Right lobe of liver (tissue), 4 donors: ENCODE measurements at regions not wholly inside any gene's neighbourhood (a gene's known extent, or its start where the extent isn't known, plus 50 kb on each side); places are given as distances from the start of the nearest gene placed in this dataset.
"Not testable (repeated sequence)": the region's sequence is repeated elsewhere in the genome, so short reads cannot be mapped to it uniquely, and the experiment has no call there.

Experiments
- CTCF ChIP-seq, 4 donors: fragments of 200-600 bp in 3 of 4; fragments of 450-650 bp in 1 of 4; IDR thresholded peaks; one replicate each; pipeline versions ENCODE4 v1.5.1 to v1.8.0; 2016 to 2022; ENCODE audit warnings: antibody characterized with exemption in 4 of 4, mild to moderate bottlenecking in 2 of 4
- POLR2A ChIP-seq: fragments of 450-650 bp; IDR thresholded peaks from one replicate; pipeline ENCODE4 v1.6.1; 2017; ENCODE audit warnings: antibody characterized with exemption, mild to moderate bottlenecking
- donor health status: DM: no; HTN: no; CAD: no.
- donor health status: DM: no; HTN: no; CAD: no.
- donor health status: DM: no; HTN: yes; CAD: no.

- TF ChIP-seq POLR2A; CTCF (IDR thresholded peaks at IDR 0.05): not testable (repeated sequence)
Measured at GRCh38 chr3:152650923-152651322, 184.0 kb upstream of the P2RY1 start.
